NT2/D1 (cell line): ENCODE measurements at regions not wholly inside any gene's neighbourhood (a gene's known extent, or its start where the extent isn't known, plus 50 kb on each side); places are given as distances from the start of the nearest gene placed in this dataset.

Experiments used
- SUZ12 ChIP-seq: IDR thresholded peaks from 2 replicates; pipeline ENCODE4 v1.6.1; 2011; ENCODE audit not compliant: insufficient read length, insufficient read depth; ENCODE audit errors: extremely low read depth
- YY1 ChIP-seq: IDR thresholded peaks from 2 replicates; pipeline ENCODE4 v1.6.1; 2011; ENCODE audit not compliant: insufficient read length, insufficient read depth

DNA sequence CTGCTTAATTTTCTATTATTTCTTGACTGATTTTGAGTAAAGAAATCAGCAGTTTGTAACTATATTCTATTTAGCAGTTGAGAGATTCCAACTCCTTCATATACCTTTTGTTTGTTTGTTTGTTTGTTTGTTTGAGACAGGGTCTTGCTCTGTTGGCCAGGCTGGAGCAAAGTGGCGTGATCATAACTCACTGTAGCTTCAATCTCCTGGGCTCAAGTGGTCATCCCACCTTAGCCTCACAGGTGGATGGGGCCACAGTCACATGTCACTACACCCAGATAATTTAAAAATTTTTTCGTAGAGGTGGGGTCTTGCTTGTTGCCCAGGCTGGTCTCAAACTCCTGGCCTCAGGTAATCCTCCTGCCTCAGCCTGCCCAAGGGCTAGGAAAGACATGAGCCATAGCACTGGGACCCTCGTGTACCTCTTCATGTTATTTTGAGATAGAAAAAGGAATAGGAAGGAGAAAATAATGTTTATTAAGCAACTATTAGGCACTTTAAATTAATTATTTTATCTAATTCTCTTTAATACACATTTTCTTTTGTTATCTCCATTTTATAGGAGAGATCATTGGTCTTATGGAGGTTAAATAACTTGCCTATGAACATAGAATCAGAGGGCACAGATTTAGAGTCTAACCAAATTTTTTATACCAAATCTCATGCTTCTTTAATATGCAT is 133.0 kb downstream of the ZNF608 start:
- TF ChIP-seq YY1 (no peak), SUZ12 (no peak)
